ENCODE measurements at regions not wholly inside any gene's neighbourhood (a gene's known extent, or its start where the extent isn't known, plus 50 kb on each side); places are given as distances from the start of the nearest gene placed in this dataset.

GRCh38 chr11:92347454-92347853, 122.8 kb downstream of the FAT3 start:
- DNase-seq = no peak

GRCh38 chr11:92349486-92350156, 125.0 kb downstream of the FAT3 start:
- no peak overlapping the region for H3K4me3 ChIP-seq
- H3K9me3 ChIP-seq = no peaks in the 10 kb centered on the region
- 80 to 85% (median 83%) methylated on average over 4 of the region's 4 CpGs for WGBS, 3 donors
- no peaks in the 10 kb centered on the region for H3K36me3 ChIP-seq
- intact Hi-C loops (cut with DNase I) = no loop called here
- no peak overlapping the region for H3K27ac ChIP-seq
- DNase-seq = no peak
- H3K27me3 ChIP-seq = no peaks in the 10 kb centered on the region
- TF ChIP-seq EP300 (IDR thresholded peaks at IDR 0.05) = no peak
- no peaks in the 10 kb centered on the region for H3K4me1 ChIP-seq (ENCODE audit: insufficient read depth)

More at GRCh38 chr11:92347454-92347853, 122.8 kb downstream of the FAT3 start:
- no peaks in the 10 kb centered on the region for H3K27me3 ChIP-seq
- no peaks in the 10 kb centered on the region for H3K9me3 ChIP-seq
- no peak overlapping the region for H3K27ac ChIP-seq
- H3K36me3 ChIP-seq = no peaks in the 10 kb centered on the region
- no peaks in the 10 kb centered on the region for H3K4me1 ChIP-seq (ENCODE audit: insufficient read depth)
- WGBS, 3 donors = 30 to 50% (median 40%) methylated on average over 1 of the region's 1 CpG
- H3K4me3 ChIP-seq = no peak overlapping the region
- intact Hi-C loops (cut with DNase I) = no loop called here
- TF ChIP-seq CTCF (IDR thresholded peaks at IDR 0.05) (no peak), POLR2A (IDR thresholded peaks at IDR 0.05) (no peak), EP300 (IDR thresholded peaks at IDR 0.05) (no peak)

- H3K9me3 ChIP-seq = no peaks in the 10 kb centered on the region
- TF ChIP-seq EP300 (IDR thresholded peaks at IDR 0.05) (no peak), CTCF (IDR thresholded peaks at IDR 0.05) (no peak), POLR2A (IDR thresholded peaks at IDR 0.05) (no peak)
- DNase-seq = no peak
- H3K27me3 ChIP-seq = no peaks in the 10 kb centered on the region
- no peaks in the 10 kb centered on the region for H3K36me3 ChIP-seq
- H3K27ac ChIP-seq = no peak overlapping the region
- intact Hi-C loops (cut with DNase I) = no loop called here
- no peak overlapping the region for H3K4me3 ChIP-seq
- H3K4me1 ChIP-seq (ENCODE audit: insufficient read depth) = no peaks in the 10 kb centered on the region
Measured at GRCh38 chr11:92357344-92357743, 132.7 kb downstream of the FAT3 start.

GRCh38 chr11:92357841-92358240, 133.2 kb downstream of the FAT3 start:
- Histone ChIP-seq H3K36me3 (no peaks in the 10 kb centered on the region), H3K9me3 (no peaks in the 10 kb centered on the region), H3K4me1 (ENCODE audit: insufficient read depth) (no peaks in the 10 kb centered on the region), H3K27me3 (no peaks in the 10 kb centered on the region), H3K27ac (no peak overlapping the region), H3K4me3 (no peak overlapping the region)
- WGBS, 3 donors = 74 to 95% (median 90%) methylated on average over 2 of the region's 2 CpGs
- no peak for TF ChIP-seq CTCF (IDR thresholded peaks at IDR 0.05)
- no peak for TF ChIP-seq EP300 (IDR thresholded peaks at IDR 0.05)
- no peak for TF ChIP-seq POLR2A (IDR thresholded peaks at IDR 0.05)
- intact Hi-C loops (cut with DNase I) = no loop called here
- no peak for DNase-seq

- DNase-seq = no peak
- Histone ChIP-seq H3K27ac (no peak overlapping the region), H3K4me1 (ENCODE audit: insufficient read depth) (no peaks in the 10 kb centered on the region), H3K4me3 (no peak overlapping the region), H3K36me3 (no peaks in the 10 kb centered on the region), H3K9me3 (no peaks in the 10 kb centered on the region), H3K27me3 (no peaks in the 10 kb centered on the region)
- intact Hi-C loops (cut with DNase I) = no loop called here
- 90 to 93% (median 91%) methylated on average over 2 of the region's 2 CpGs for whole genome bisulfite sequencing, 3 donors
- TF ChIP-seq EP300 (IDR thresholded peaks at IDR 0.05) (no peak), POLR2A (IDR thresholded peaks at IDR 0.05) (no peak), CTCF (IDR thresholded peaks at IDR 0.05) (no peak)
Measured at GRCh38 chr11:92361551-92361950, 136.9 kb downstream of the FAT3 start.
